Astrocyte (in vitro differentiated cells and primary cell): ENCODE measurements at regions not wholly inside any gene's neighbourhood (a gene's known extent, or its start where the extent isn't known, plus 50 kb on each side); places are given as distances from the start of the nearest gene placed in this dataset.

Experiments
- DNase-seq: peaks from one replicate; pipeline ENCODE4 v3.0.0-alpha.2; 2010; ENCODE audit warnings: low read depth
- FAIRE-seq: peaks from 2 replicates; lab custom pipeline; 2011; peaks lifted over from hg19 to GRCh38; lab: Jason Lieb, UNC
- H2AFZ ChIP-seq: 2 replicates; pipeline ENCODE4 v1.6.0; 2012; ENCODE audit warnings: low read depth, low read length, inconsistent platforms
- H3K27ac ChIP-seq: 2 replicates; pipeline ENCODE4 v1.5.1; 2011; ENCODE audit warnings: low read depth, low read length, inconsistent platforms
- H3K27me3 ChIP-seq: 2 replicates; pipeline ENCODE4 v1.6.0; 2011; ENCODE audit warnings: low read length, inconsistent platforms; ENCODE audit not compliant: insufficient read depth
- H3K36me3 ChIP-seq: 2 replicates; pipeline ENCODE4 v1.5.1; 2011; ENCODE audit warnings: low read length, inconsistent platforms; ENCODE audit not compliant: insufficient read depth
- H3K4me1 ChIP-seq: 2 replicates; pipeline ENCODE4 v1.5.1; 2011; ENCODE audit warnings: low read length, inconsistent platforms; ENCODE audit not compliant: insufficient read depth
- H3K4me2 ChIP-seq: 2 replicates; pipeline ENCODE4 v1.6.0; 2012; ENCODE audit warnings: low read length, inconsistent platforms
- H3K4me3 ChIP-seq: 2 replicates; pipeline ENCODE4 v1.5.1; 2011; ENCODE audit warnings: low read depth, mild to moderate bottlenecking, low read length, inconsistent platforms; ENCODE audit not compliant: insufficient read depth
- H3K79me2 ChIP-seq: 2 replicates; pipeline ENCODE4 v1.6.0; 2012; ENCODE audit warnings: mild to moderate bottlenecking, low read length, inconsistent platforms; ENCODE audit not compliant: insufficient read depth
- H3K9ac ChIP-seq: 2 replicates; pipeline ENCODE4 v1.6.0; 2012; ENCODE audit warnings: mild to moderate bottlenecking, low read length, inconsistent platforms
- H3K9me3 ChIP-seq: 2 replicates; pipeline ENCODE4 v1.5.1; 2012; ENCODE audit warnings: low read depth, mild to moderate bottlenecking, low read length, inconsistent platforms; ENCODE audit not compliant: insufficient read depth
- H4K20me1 ChIP-seq: 2 replicates; pipeline ENCODE4 v1.6.0; 2012; ENCODE audit warnings: low read length, inconsistent platforms; ENCODE audit not compliant: insufficient read depth
- H3K27ac Mint-ChIP-seq: one replicate; pipeline ENCODE4 v1.8.0; 2021; ENCODE audit warnings: mild to moderate bottlenecking, mixed read lengths; ENCODE audit not compliant: unreplicated experiment
- H3K27me3 Mint-ChIP-seq: one replicate; pipeline ENCODE4 v1.8.0; 2021; ENCODE audit warnings: low read depth, mixed read lengths; ENCODE audit not compliant: unreplicated experiment
- H3K36me3 Mint-ChIP-seq: one replicate; pipeline ENCODE4 v1.8.0; 2021; ENCODE audit warnings: low read depth, mixed read lengths; ENCODE audit not compliant: unreplicated experiment
- H3K4me1 Mint-ChIP-seq: one replicate; pipeline ENCODE4 v1.8.0; 2021; ENCODE audit warnings: low read depth, mixed read lengths; ENCODE audit not compliant: unreplicated experiment
- H3K4me3 Mint-ChIP-seq: one replicate; pipeline ENCODE4 v1.8.0; 2021; ENCODE audit warnings: mild to moderate bottlenecking, moderate library complexity, mixed read lengths; ENCODE audit not compliant: unreplicated experiment
- H3K9me3 Mint-ChIP-seq: one replicate; pipeline ENCODE4 v1.8.0; 2021; ENCODE audit warnings: mild to moderate bottlenecking, mixed read lengths; ENCODE audit not compliant: unreplicated experiment
- EZH2 ChIP-seq: IDR thresholded peaks from 2 replicates; pipeline ENCODE4 v1.6.1; 2012; ENCODE audit warnings: mild to moderate bottlenecking, low read length, inconsistent platforms; ENCODE audit not compliant: insufficient read depth
- TF ChIP-seq, protein P1 (sequence below): IDR thresholded peaks from 2 replicates; pipeline ENCODE4 v1.5.1; 2011; ENCODE audit warnings: low read depth, mild to moderate bottlenecking, inconsistent platforms, low read length, moderate library complexity; ENCODE audit not compliant: insufficient read depth

DNA sequence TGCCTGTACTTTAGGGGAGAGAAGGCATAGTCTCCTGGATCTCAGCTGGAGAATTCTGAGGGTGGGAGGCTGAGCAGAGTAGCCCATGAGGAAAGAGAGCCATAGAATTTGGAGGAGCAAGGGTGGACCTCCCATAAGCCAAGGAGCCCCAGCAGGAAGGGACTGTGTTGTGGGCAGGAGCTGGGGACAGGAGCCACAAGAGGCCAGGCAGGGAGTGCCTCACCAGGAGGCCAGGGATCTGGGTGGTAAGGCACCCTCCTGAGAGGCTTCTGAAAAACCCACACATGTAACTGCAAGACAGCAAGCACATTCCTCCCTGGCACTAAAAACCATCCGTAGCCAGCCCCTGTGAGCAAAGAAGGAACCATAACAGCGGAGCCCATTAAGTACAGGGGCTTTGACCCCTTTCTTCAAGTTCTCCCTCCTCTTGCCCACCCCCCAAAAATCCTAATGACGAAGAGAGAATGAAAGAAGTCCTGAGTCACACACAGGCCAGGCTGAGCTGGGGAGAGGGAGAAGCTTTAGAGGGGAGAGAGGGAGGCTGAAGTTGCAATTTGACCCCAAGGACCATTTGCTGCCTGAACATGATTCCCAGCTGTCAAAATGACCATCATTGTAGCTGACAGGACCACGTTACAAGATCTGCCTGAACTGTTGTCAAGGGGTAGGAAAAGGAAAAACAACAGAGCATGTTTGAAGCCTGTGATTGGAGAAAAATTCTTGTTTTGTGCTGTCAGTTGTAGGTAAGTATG, 82.6 kb downstream of the TRIM42 start:
- H3K9ac ChIP-seq: no peak overlapping the region
- DNase-seq (no peak), FAIRE-seq (no peak)
- H3K4me2 ChIP-seq: no peak overlapping the region
- Mint-ChIP-seq H3K36me3 (no peaks in the 10 kb centered on the region), H3K4me1 (peaks cover 15% of the 10 kb centered on the region), H3K27ac (no peak overlapping the region), H3K4me3 (no peak overlapping the region), H3K27me3 (peaks cover 12% of the 10 kb centered on the region), H3K9me3 (no peaks in the 10 kb centered on the region)
- H3K36me3 ChIP-seq: no peaks in the 10 kb centered on the region
- no peaks in the 10 kb centered on the region for H3K79me2 ChIP-seq
- no peak overlapping the region for H2AFZ ChIP-seq
- no peak overlapping the region for H3K27ac ChIP-seq
- H3K27me3 ChIP-seq: peaks cover 3% of the 10 kb centered on the region
- H3K9me3 ChIP-seq: no peaks in the 10 kb centered on the region
- TF ChIP-seq, protein P1, sequence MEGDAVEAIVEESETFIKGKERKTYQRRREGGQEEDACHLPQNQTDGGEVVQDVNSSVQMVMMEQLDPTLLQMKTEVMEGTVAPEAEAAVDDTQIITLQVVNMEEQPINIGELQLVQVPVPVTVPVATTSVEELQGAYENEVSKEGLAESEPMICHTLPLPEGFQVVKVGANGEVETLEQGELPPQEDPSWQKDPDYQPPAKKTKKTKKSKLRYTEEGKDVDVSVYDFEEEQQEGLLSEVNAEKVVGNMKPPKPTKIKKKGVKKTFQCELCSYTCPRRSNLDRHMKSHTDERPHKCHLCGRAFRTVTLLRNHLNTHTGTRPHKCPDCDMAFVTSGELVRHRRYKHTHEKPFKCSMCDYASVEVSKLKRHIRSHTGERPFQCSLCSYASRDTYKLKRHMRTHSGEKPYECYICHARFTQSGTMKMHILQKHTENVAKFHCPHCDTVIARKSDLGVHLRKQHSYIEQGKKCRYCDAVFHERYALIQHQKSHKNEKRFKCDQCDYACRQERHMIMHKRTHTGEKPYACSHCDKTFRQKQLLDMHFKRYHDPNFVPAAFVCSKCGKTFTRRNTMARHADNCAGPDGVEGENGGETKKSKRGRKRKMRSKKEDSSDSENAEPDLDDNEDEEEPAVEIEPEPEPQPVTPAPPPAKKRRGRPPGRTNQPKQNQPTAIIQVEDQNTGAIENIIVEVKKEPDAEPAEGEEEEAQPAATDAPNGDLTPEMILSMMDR: no peak
- TF ChIP-seq EZH2: no peak
- no peak overlapping the region for H3K4me3 ChIP-seq
- no peaks in the 10 kb centered on the region for H3K4me1 ChIP-seq
- no peaks in the 10 kb centered on the region for H4K20me1 ChIP-seq

- Histone ChIP-seq H3K9ac (no peak overlapping the region), H3K27me3 (peaks cover 3% of the 10 kb centered on the region), H3K9me3 (no peaks in the 10 kb centered on the region), H3K4me3 (no peak overlapping the region), H3K4me2 (no peak overlapping the region), H2AFZ (no peak overlapping the region), H3K79me2 (no peaks in the 10 kb centered on the region), H4K20me1 (no peaks in the 10 kb centered on the region), H3K36me3 (no peaks in the 10 kb centered on the region), H3K27ac (no peak overlapping the region), H3K4me1 (no peaks in the 10 kb centered on the region)
- no peak for FAIRE-seq
- Mint-ChIP-seq H3K27me3 (peaks cover 10% of the 10 kb centered on the region), H3K4me3 (no peak overlapping the region), H3K4me1 (peaks cover 14% of the 10 kb centered on the region), H3K9me3 (no peaks in the 10 kb centered on the region), H3K27ac (no peak overlapping the region), H3K36me3 (no peaks in the 10 kb centered on the region)
- no peak for DNase-seq
- TF ChIP-seq, protein P1: no peak
- TF ChIP-seq EZH2: no peak
Measured at GRCh38 chr3:140761076-140761639, 83.3 kb downstream of the TRIM42 start.

GRCh38 chr3:140762746-140763145, 84.9 kb downstream of the TRIM42 start:
- no peak for TF ChIP-seq EZH2
- TF ChIP-seq, protein P1: no peak
- Mint-ChIP-seq H3K4me3 (no peak overlapping the region), H3K4me1 (peaks cover 10% of the 10 kb centered on the region), H3K27me3 (no peaks in the 10 kb centered on the region), H3K36me3 (no peaks in the 10 kb centered on the region), H3K9me3 (no peaks in the 10 kb centered on the region), H3K27ac (no peak overlapping the region)
- DNase-seq (no peak), FAIRE-seq (no peak)
- H3K9ac ChIP-seq: no peak overlapping the region
- no peak overlapping the region for H2AFZ ChIP-seq
- peaks cover 3% of the 10 kb centered on the region for H3K27me3 ChIP-seq
- H3K27ac ChIP-seq: no peak overlapping the region
- no peaks in the 10 kb centered on the region for H3K36me3 ChIP-seq
- no peaks in the 10 kb centered on the region for H3K9me3 ChIP-seq
- H3K79me2 ChIP-seq: no peaks in the 10 kb centered on the region
- H3K4me2 ChIP-seq: no peak overlapping the region
- H4K20me1 ChIP-seq: no peaks in the 10 kb centered on the region
- no peaks in the 10 kb centered on the region for H3K4me1 ChIP-seq
- H3K4me3 ChIP-seq: no peak overlapping the region
